ENCODE measurements at regions not wholly inside any gene's neighbourhood (a gene's known extent, or its start where the extent isn't known, plus 50 kb on each side); places are given as distances from the start of the nearest gene placed in this dataset.

- TF ChIP-seq CTCF (IDR thresholded peaks at IDR 0.05) (no peak), POLR2A (IDR thresholded peaks at IDR 0.05) (no peak)
These were observed 456.3 kb downstream of the ZEB2 start for GRCh38 chr2:144063602-144064001.
